Ectodermal cell (in vitro differentiated cells): ENCODE measurements at regions not wholly inside any gene's neighbourhood (a gene's known extent, or its start where the extent isn't known, plus 50 kb on each side); places are given as distances from the start of the nearest gene placed in this dataset.

Source experiments
- H3K27ac ChIP-seq: 2 replicates; pipeline ENCODE4 v1.7.0; 2013; ENCODE audit warnings: mild to moderate bottlenecking, low read depth, low read length; ENCODE audit not compliant: insufficient read depth, poor library complexity, severe bottlenecking
- H3K27me3 ChIP-seq: 2 replicates; pipeline ENCODE4 v1.7.0; 2013; ENCODE audit warnings: mild to moderate bottlenecking, low read length; ENCODE audit not compliant: insufficient read depth, control insufficient read depth, poor library complexity, severe bottlenecking
- H3K36me3 ChIP-seq: one replicate; pipeline ENCODE4 v1.7.0; 2013; ENCODE audit warnings: low read length; ENCODE audit not compliant: control insufficient read depth, insufficient read depth
- H3K4me1 ChIP-seq: one replicate; pipeline ENCODE4 v1.7.0; 2013; ENCODE audit warnings: low read length; ENCODE audit not compliant: control insufficient read depth, insufficient read depth
- H3K4me3 ChIP-seq: 2 replicates; pipeline ENCODE4 v1.7.0; 2013; ENCODE audit warnings: low read depth, low read length, control low read depth; ENCODE audit not compliant: insufficient read depth
- H3K9me3 ChIP-seq: 2 replicates; pipeline ENCODE4 v1.7.0; 2013; ENCODE audit warnings: mild to moderate bottlenecking, low read length, moderate library complexity; ENCODE audit not compliant: control insufficient read depth
- WGBS, 2 experiments: methylation state at CpG; one replicate each; pipeline ENCODE4 v1.1.7; 2013; ENCODE audit warnings: missing lambda C conversion rate in 2 of 2; 5-methylcytosine and 5-hydroxymethylcytosine counted together

GRCh38 chr2:11056614-11057013 lies 98.7 kb upstream of the SLC66A3 start:
- Histone ChIP-seq H3K4me3 (no peak overlapping the region), H3K27me3 (no peaks in the 10 kb centered on the region), H3K9me3 (no peaks in the 10 kb centered on the region), H3K4me1 (no peaks in the 10 kb centered on the region), H3K27ac (no peak overlapping the region), H3K36me3 (no peaks in the 10 kb centered on the region)
- 92 to 93% methylated on average over 6 of the region's 6 CpGs for WGBS, 2 experiments

GRCh38 chr2:11057031-11057430 lies 98.2 kb upstream of the SLC66A3 start:
- no peaks in the 10 kb centered on the region for H3K9me3 ChIP-seq
- WGBS, 2 experiments, result 92 to 95% methylated on average over 4 of the region's 4 CpGs
- no peak overlapping the region for H3K27ac ChIP-seq
- no peaks in the 10 kb centered on the region for H3K36me3 ChIP-seq
- no peaks in the 10 kb centered on the region for H3K27me3 ChIP-seq
- H3K4me1 ChIP-seq, result no peaks in the 10 kb centered on the region
- no peak overlapping the region for H3K4me3 ChIP-seq

- Histone ChIP-seq H3K27me3 (no peaks in the 10 kb centered on the region), H3K27ac (no peak overlapping the region), H3K36me3 (no peaks in the 10 kb centered on the region), H3K9me3 (no peaks in the 10 kb centered on the region), H3K4me1 (no peaks in the 10 kb centered on the region), H3K4me3 (no peak overlapping the region)
- WGBS, 2 experiments, result 93 to 95% methylated on average over 5 of the region's 5 CpGs
Observed at GRCh38 chr2:11058129-11058528, 97.1 kb upstream of the SLC66A3 start.

- Histone ChIP-seq H3K27ac (no peak overlapping the region), H3K4me1 (no peaks in the 10 kb centered on the region), H3K27me3 (no peaks in the 10 kb centered on the region), H3K4me3 (no peak overlapping the region), H3K36me3 (no peaks in the 10 kb centered on the region), H3K9me3 (no peaks in the 10 kb centered on the region)
- 89 to 97% methylated on average over 3 of the region's 3 CpGs for WGBS, 2 experiments
Observed at GRCh38 chr2:11060376-11061169, 94.7 kb upstream of the SLC66A3 start.

- Histone ChIP-seq H3K9me3 (no peaks in the 10 kb centered on the region), H3K4me1 (peaks cover 2% of the 10 kb centered on the region), H3K4me3 (no peak overlapping the region), H3K27me3 (no peaks in the 10 kb centered on the region), H3K27ac (no peak overlapping the region), H3K36me3 (no peaks in the 10 kb centered on the region)
- WGBS, 2 experiments, result 87 to 91% methylated on average over 12 of the region's 12 CpGs
Observed at GRCh38 chr2:11065833-11066485, 89.3 kb upstream of the SLC66A3 start.

- H3K9me3 ChIP-seq, result no peaks in the 10 kb centered on the region
- H3K36me3 ChIP-seq, result no peaks in the 10 kb centered on the region
- WGBS, 2 experiments, result 93% methylated on average over 22 of the region's 22 CpGs
- H3K4me3 ChIP-seq, result no peak overlapping the region
- peaks cover 5% of the 10 kb centered on the region for H3K4me1 ChIP-seq
- H3K27ac ChIP-seq, result no peak overlapping the region
- no peaks in the 10 kb centered on the region for H3K27me3 ChIP-seq
Observed at GRCh38 chr2:11067221-11068078, 87.8 kb upstream of the SLC66A3 start.

GRCh38 chr2:11068079-11068741 lies 87.1 kb upstream of the SLC66A3 start:
- WGBS, 2 experiments, result 93 to 95% methylated on average over 11 of the region's 11 CpGs
- Histone ChIP-seq H3K4me3 (no peak overlapping the region), H3K27ac (no peak overlapping the region), H3K36me3 (no peaks in the 10 kb centered on the region), H3K4me1 (peaks cover 5% of the 10 kb centered on the region), H3K9me3 (no peaks in the 10 kb centered on the region), H3K27me3 (no peaks in the 10 kb centered on the region)

- Histone ChIP-seq H3K4me3 (no peak overlapping the region), H3K4me1 (peaks cover 5% of the 10 kb centered on the region), H3K9me3 (no peaks in the 10 kb centered on the region), H3K27ac (no peak overlapping the region), H3K36me3 (no peaks in the 10 kb centered on the region), H3K27me3 (no peaks in the 10 kb centered on the region)
- 92 to 94% methylated on average over 13 of the region's 13 CpGs for WGBS, 2 experiments
Observed at GRCh38 chr2:11068856-11069526, 86.3 kb upstream of the SLC66A3 start.

GRCh38 chr2:11069566-11070185 lies 85.6 kb upstream of the SLC66A3 start:
- Histone ChIP-seq H3K27ac (no peak overlapping the region), H3K9me3 (no peaks in the 10 kb centered on the region), H3K27me3 (no peaks in the 10 kb centered on the region), H3K4me3 (no peak overlapping the region), H3K4me1 (peaks cover 5% of the 10 kb centered on the region), H3K36me3 (no peaks in the 10 kb centered on the region)
- WGBS, 2 experiments, result 95% methylated on average over 10 of the region's 10 CpGs
